Parathyroid adenoma (tissue), 2 donors: ENCODE measurements at regions not wholly inside any gene's neighbourhood (a gene's known extent, or its start where the extent isn't known, plus 50 kb on each side); places are given as distances from the start of the nearest gene placed in this dataset.

ENCODE experiments used
- H2AFZ ChIP-seq: fragments of 300-600 bp; sonication (generic); one replicate; pipeline ENCODE4 v1.7.0; 2017; ENCODE audit warnings: antibody characterized with exemption, mild to moderate bottlenecking
- H3K27ac ChIP-seq: fragments of 300-600 bp; sonication (generic); one replicate; pipeline ENCODE4 v1.7.0; 2017
- H3K27me3 ChIP-seq: fragments of 300-600 bp; sonication (generic); one replicate; pipeline ENCODE4 v1.7.0; 2017; ENCODE audit warnings: low read length; ENCODE audit not compliant: control insufficient read depth, insufficient read depth
- H3K36me3 ChIP-seq: fragments of 300-600 bp; sonication (generic); one replicate; pipeline ENCODE4 v1.7.0; 2017; ENCODE audit warnings: low read length; ENCODE audit not compliant: control insufficient read depth, insufficient read depth
- H3K4me1 ChIP-seq: fragments of 300-600 bp; sonication (generic); one replicate; pipeline ENCODE4 v1.7.0; 2017; ENCODE audit warnings: control low read depth
- H3K4me2 ChIP-seq: fragments of 300-600 bp; sonication (generic); one replicate; pipeline ENCODE4 v1.7.0; 2017; ENCODE audit warnings: low read length
- H3K4me3 ChIP-seq: fragments of 300-600 bp; sonication (generic); one replicate; pipeline ENCODE4 v1.7.0; 2017; ENCODE audit warnings: low read depth, low read length
- H3K79me2 ChIP-seq: fragments of 300-600 bp; sonication (generic); one replicate; pipeline ENCODE4 v1.7.0; 2017; ENCODE audit warnings: control low read depth
- H3K9ac ChIP-seq: fragments of 300-600 bp; sonication (generic); one replicate; pipeline ENCODE4 v1.7.0; 2017; ENCODE audit warnings: mild to moderate bottlenecking
- H3K9me3 ChIP-seq: fragments of 300-600 bp; sonication (generic); one replicate; pipeline ENCODE4 v1.7.0; 2017; ENCODE audit warnings: low read length; ENCODE audit not compliant: control insufficient read depth
- TF ChIP-seq, protein P1 (sequence below): fragments of 300-600 bp; sonication (generic); IDR thresholded peaks from one replicate; pipeline ENCODE4 v1.7.0; 2017; ENCODE audit warnings: antibody characterized with exemption, mild to moderate bottlenecking
- donor health status: primary hyperparathyroidism.

DNA sequence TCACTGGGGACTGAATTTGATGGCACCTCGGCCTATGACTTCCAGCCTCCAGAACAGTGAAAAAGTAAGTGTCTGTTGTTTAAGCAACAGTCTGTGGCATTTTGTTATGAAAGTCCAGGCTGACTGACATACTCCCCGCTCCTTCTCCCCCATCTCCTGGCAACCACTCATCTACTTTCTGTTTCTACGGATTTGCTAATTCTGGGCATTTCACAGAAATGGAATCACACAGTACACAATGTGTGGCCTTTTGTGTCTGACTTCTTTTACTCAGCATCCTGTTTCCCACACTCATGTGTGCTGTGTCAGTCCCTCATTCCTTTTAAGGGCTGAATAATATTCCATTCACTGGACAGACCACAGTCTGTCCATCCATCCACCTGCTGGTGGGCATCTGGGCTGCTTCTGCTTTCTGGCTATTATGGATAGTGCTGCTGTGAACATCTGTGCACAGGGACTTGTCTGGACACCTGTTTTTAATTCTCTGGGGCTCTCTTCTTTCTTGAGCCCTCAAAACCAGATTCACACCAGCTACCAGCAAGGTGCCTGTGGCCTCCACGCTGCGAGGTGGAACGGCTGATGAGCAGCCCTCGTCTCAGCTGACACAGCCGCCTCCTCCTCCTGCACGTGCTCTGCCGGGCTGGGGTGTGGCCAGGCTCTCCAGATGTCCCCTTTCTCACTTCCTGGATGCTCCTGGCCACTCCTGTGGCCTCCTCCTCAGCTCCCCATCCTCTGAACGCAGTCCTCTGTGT, 333.1 kb downstream of the CTTN start:
- no peaks in the 10 kb centered on the region for H3K27me3 ChIP-seq
- H3K79me2 ChIP-seq, result no peaks in the 10 kb centered on the region
- no peaks in the 10 kb centered on the region for H3K9me3 ChIP-seq
- no peaks in the 10 kb centered on the region for H3K4me1 ChIP-seq
- no peak overlapping the region for H3K4me2 ChIP-seq
- no peaks in the 10 kb centered on the region for H3K36me3 ChIP-seq
- H2AFZ ChIP-seq, result no peak overlapping the region
- TF ChIP-seq, protein P1, sequence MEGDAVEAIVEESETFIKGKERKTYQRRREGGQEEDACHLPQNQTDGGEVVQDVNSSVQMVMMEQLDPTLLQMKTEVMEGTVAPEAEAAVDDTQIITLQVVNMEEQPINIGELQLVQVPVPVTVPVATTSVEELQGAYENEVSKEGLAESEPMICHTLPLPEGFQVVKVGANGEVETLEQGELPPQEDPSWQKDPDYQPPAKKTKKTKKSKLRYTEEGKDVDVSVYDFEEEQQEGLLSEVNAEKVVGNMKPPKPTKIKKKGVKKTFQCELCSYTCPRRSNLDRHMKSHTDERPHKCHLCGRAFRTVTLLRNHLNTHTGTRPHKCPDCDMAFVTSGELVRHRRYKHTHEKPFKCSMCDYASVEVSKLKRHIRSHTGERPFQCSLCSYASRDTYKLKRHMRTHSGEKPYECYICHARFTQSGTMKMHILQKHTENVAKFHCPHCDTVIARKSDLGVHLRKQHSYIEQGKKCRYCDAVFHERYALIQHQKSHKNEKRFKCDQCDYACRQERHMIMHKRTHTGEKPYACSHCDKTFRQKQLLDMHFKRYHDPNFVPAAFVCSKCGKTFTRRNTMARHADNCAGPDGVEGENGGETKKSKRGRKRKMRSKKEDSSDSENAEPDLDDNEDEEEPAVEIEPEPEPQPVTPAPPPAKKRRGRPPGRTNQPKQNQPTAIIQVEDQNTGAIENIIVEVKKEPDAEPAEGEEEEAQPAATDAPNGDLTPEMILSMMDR, result no peak
- H3K27ac ChIP-seq, result no peak overlapping the region
- H3K9ac ChIP-seq, result no peak overlapping the region
- no peak overlapping the region for H3K4me3 ChIP-seq

DNA sequence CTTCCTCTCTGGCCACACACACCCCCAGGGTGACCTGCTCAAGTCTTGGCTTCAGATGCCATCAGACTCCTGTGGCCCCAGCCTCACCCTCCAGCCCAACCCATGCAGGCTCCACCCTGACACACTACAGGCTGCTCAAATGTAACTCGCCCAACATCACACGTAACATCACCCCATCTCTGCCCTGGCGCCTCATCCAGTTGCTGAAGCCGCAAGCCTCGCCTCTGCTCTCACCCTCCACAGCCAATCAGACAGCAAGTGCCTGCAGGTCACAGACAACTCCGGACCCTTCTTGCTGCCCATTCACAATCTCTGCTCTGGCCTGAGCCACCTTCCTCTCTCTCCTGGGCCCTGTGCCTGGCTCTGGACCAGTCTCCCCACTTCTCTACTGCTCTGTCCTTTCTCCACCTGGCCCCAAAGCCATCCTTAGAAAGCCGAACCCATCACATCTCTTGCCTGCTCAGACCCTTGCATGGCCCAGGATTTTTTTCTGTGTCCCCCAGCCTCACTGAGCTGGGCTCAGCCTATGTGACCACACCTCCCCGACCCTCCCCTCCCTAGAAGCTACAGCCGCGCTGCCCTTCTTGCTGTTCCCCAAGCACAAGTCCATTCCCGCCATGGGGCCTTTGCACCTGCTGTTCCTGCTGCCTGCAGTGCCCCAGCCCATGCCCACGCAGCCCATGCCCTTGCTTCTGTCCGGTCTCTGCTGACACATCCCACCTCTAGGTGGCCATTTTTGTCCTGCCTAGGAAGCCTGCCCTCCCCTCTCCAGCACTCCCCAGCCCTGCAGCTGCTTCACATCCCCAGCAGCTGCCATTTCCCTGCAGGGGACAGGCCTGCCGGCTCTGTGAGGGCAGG, 333.9 kb downstream of the CTTN start:
- no peak overlapping the region for H3K27ac ChIP-seq
- no peak overlapping the region for H3K9ac ChIP-seq
- H3K4me2 ChIP-seq, result no peak overlapping the region
- H2AFZ ChIP-seq, result no peak overlapping the region
- no peaks in the 10 kb centered on the region for H3K4me1 ChIP-seq
- TF ChIP-seq, protein P1, result no peak
- H3K79me2 ChIP-seq, result no peaks in the 10 kb centered on the region
- no peak overlapping the region for H3K4me3 ChIP-seq
- no peaks in the 10 kb centered on the region for H3K27me3 ChIP-seq
- H3K9me3 ChIP-seq, result no peaks in the 10 kb centered on the region
- no peaks in the 10 kb centered on the region for H3K36me3 ChIP-seq

DNA sequence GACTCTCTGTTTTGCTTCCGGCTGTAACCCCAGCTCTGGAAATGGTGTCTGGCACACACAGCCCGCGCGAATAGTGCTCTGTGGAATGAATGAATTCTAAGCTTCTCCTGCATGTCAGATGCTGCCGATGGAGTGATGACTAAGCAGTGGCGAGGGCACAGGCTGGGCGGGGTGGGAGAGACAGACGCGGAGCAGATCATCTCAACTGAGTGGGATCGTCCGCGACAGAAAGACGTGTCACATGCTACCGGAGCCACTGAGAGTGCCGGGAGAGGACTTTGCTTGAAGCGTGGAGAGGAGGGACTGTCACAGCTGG, 334.5 kb downstream of the CTTN start:
- H3K9me3 ChIP-seq, result no peaks in the 10 kb centered on the region
- H3K9ac ChIP-seq, result no peak overlapping the region
- no peak overlapping the region for H2AFZ ChIP-seq
- TF ChIP-seq, protein P1, result no peak
- H3K4me2 ChIP-seq, result no peak overlapping the region
- no peaks in the 10 kb centered on the region for H3K36me3 ChIP-seq
- H3K79me2 ChIP-seq, result no peaks in the 10 kb centered on the region
- no peaks in the 10 kb centered on the region for H3K27me3 ChIP-seq
- no peak overlapping the region for H3K27ac ChIP-seq
- H3K4me1 ChIP-seq, result no peaks in the 10 kb centered on the region
- no peak overlapping the region for H3K4me3 ChIP-seq

DNA sequence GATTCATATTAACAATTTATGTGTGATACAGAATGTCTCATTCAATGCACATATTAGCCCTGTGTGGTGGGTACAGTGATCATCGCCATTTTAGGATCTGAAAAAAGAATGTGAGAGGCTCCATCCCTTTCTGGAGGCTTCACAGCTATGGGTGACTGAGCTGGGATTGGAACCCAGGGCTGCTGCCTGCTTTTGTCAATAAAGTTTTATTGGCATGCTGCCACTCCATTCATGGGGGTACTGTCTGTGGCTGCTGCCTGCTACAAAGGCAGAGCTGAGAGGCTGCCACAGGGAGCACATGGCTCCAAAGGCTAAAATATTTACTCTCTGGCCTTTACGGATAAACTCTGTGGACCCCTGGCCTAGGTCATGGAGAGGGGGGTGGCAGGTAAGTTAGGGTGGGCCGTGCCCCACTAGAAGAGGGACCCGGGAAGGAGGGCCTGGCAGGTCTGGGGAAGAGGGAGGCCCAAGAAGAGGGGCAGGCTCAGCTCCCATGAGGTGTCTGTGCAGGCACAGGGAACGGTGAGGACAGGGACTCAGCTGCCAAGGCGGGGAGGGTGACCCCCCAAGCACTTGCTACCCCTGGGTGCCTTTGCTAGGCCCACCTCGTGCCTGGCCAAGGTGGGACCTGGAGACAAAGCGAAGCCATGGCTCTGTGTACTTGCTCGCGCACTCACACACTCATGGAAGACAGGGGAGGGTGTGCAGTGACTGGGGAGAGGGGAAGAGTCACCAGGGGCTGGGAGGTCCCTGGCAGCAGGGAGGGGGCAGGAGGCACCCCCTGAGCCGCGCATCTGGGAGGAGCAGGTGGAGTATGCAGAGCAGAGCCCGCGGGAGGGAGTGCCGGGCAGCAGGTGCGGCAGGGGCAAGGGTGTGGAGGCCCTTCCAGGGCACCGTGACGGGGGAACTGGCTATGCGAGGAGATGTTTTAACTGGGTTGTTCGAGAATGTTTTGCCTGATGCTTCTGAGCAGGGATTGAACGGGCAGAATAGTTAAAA, 335.3 kb downstream of the CTTN start:
- no peaks in the 10 kb centered on the region for H3K79me2 ChIP-seq
- no peaks in the 10 kb centered on the region for H3K9me3 ChIP-seq
- no peak overlapping the region for H3K4me2 ChIP-seq
- no peaks in the 10 kb centered on the region for H3K4me1 ChIP-seq
- no peak overlapping the region for H2AFZ ChIP-seq
- no peaks in the 10 kb centered on the region for H3K27me3 ChIP-seq
- H3K27ac ChIP-seq, result no peak overlapping the region
- no peaks in the 10 kb centered on the region for H3K36me3 ChIP-seq
- H3K9ac ChIP-seq, result no peak overlapping the region
- H3K4me3 ChIP-seq, result no peak overlapping the region
- TF ChIP-seq, protein P1, result no peak
